Adipose tissue (tissue), 3 donors: ENCODE measurements at regions not wholly inside any gene's neighbourhood (a gene's known extent, or its start where the extent isn't known, plus 50 kb on each side); places are given as distances from the start of the nearest gene placed in this dataset.

Source experiments
- H3K27ac ChIP-seq: one replicate; pipeline ENCODE4 v1.5.1; 2013; ENCODE audit warnings: low read depth, low read length
- WGBS, 3 donors: extraction: QIAGEN DNeasy Blood & Tissue Kit; methylation state at CpG; one replicate each; pipeline ENCODE4 v1.1.7; 2013; 5-methylcytosine and 5-hydroxymethylcytosine counted together
- donor health status: healthy with polysubstance abuse.
- donor health status: Bipolar disorder and iron deficiency.
- donor health status: healthy.

DNA sequence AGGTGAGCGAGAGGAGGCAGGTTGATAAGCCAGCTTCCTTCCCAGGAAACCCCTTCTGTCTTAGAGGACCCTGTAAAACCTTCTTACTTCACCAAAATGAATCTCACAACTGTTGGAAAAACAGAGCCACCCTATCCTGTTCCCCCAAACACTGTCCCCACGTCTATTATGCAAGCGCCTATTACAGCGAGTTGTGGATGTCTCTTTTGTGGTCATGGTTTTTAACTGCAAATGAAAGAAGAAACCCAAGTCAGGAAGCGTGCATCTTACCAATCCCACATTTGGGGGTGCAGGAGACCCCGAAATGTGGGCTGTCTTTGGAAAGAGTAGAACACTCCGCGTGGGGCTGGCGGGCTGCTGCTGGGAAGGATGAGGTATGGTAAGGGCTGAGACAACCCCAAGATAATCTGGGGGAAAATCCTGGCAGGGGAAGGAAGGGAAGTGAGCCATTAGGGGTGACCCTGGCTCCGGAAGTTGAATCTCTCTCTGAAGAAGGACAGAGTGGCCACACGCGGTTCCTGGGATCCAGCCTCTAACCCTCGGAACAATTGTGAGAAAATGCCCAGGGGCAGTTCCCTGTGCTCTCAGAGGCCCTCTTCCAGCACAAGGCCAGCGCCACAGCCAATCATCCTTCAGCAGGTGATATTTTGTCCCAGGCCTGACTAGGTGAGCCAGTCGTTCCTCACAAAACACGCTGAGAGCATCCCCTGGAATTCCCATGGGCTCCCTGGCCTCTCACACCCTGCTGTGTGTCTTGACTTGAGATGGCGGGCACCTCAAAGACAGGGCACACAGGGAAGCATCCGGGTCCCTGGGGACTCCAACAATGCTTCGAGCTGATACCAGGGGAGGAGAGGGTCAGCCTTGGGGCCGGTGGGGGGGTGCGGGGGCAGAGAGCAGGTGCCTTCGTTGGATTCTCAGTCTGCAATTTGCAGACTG is 168.5 kb upstream of the IRF2BP2 start:
- H3K27ac ChIP-seq = no peak overlapping the region
- WGBS, 3 donors = 57 to 75% (median 63%) methylated on average over 22 of the region's 22 CpGs

DNA sequence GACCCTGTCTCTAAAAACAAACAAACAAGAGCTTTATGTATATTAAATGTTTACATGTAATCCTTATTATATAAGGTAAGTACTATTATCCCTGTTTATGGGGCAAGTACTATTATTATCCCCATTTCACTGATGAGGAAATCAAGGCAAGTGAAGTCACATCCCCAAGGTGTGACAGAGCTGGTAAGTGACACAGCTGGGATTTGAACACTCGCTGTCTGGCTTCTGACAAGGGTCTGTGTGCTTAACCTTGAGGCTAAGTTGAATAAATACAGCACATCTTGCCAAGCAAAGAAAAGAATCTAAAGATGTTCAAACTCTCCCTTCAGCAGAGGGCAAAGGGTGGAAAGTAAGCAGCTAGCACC is 167.9 kb upstream of the IRF2BP2 start:
- 44 to 75% (median 72%) methylated on average over 1 of the region's 1 CpG for WGBS, 3 donors

DNA sequence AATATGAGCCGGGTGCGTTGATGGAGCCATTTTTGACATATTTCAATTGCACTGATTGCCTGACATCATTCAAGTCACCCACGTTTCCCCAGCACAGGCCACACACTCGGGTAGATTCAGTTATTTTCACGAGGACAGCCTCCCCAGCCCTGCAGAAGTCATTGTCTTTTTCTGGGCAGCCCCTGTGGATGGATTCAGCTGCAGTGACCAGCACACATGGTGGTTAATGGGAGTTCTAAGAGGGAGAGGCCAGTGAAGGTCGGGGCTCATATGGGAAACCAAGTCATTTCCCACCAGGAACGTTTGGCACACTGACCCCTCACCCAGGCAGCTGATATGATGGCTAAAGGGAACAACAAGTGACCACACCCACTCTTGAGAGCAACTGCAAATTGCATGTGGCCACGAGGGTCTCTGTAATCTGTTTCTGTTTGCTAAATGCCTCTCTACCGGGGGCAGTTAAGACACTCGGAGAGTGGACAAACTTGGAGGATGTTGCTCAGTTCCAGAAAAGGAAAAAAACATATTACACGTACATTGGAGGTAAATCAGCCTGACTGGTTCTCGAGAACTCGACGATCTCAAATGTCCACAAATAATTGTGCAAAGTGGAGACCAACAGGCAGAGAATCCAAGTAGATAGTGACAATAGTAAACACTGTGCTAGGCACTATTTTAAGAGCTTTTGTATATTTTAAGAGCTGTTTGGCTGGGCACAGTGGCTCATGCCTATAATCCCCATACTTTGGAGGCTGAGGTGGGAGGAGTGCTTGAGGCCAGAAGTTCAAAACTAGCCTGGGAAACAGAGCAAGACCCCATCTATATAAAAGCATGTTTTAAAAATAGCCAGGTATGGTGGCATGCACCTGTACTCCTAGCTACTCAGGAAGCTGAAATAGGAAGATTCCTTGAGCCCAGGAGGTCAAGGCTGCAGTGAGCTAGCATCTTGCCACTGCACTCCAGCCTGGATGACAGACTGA is 167.2 kb upstream of the IRF2BP2 start:
- H3K27ac ChIP-seq = no peak overlapping the region
- WGBS, 3 donors = 50 to 70% (median 52%) methylated on average over 14 of the region's 14 CpGs

More for the DNA sequence above, 167.9 kb upstream of the IRF2BP2 start:
- no peak overlapping the region for H3K27ac ChIP-seq

DNA sequence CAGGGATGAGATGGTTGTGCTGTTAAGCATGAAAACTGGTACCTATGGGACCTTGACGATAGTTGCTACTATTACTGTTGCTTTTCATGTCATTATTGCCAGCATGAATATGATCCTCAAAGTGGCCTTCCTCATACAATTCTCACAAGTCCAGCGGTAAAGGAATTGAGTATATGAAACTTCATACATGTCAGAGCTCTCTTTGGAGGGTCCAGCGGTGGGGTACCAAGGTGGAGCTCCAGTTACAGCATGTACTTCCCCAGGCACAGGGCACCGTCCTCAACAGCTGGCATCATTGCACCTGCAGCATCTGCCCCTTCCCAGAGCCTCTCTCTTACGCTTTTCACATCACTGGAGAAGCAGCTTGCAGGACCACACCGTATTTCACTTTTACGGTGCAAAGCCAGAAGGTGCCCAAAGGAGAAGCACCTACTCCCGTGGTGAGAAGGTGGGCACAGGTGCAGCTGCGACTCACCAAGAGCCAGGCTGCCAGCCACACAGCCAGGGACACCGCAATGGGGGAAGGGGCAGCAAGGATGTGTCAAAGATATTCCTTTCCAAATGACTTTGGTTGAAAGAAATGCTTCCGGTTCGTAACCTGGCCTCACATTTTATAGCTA is 166.4 kb upstream of the IRF2BP2 start:
- no peak overlapping the region for H3K27ac ChIP-seq
- WGBS, 3 donors = 89 to 96% (median 90%) methylated on average over 12 of the region's 12 CpGs

DNA sequence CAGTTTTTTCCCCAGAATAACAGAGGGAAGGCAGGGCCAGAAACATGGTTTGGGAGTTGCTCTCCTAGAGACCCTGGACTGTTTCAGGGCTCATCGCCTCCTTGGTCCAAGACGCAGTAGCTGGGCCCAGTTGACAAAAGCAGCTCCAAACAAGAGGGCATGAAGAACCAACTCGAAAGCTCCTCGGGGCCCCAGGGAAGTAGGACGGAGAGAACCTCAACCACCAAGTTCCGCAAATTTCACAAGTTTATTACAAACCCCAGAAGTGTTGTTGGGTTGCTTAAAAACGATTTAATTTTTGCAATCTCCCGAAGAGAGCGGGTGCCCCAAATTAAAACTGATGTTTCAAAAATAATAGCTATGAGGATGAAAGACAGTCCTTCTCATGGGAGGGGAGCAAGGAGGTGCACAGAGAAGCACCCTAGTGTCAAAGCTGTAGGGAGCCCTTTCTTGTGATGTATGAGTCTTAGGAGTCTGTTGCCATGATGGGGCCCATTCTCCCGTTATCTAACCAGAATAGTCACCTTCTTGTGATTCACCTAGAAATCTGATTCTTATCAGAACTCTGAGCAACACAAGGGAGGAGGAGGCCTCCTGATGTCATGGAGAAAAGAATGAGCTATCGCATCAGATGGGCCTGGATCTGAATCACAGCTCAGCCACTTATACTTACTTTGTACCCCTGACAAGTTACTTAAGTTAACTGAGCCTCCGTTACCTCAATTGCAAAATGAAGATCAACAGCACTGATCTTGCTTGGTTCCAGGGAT is 165.7 kb upstream of the IRF2BP2 start:
- 65 to 97% (median 72%) methylated on average over 12 of the region's 12 CpGs for WGBS, 3 donors
- no peak overlapping the region for H3K27ac ChIP-seq

DNA sequence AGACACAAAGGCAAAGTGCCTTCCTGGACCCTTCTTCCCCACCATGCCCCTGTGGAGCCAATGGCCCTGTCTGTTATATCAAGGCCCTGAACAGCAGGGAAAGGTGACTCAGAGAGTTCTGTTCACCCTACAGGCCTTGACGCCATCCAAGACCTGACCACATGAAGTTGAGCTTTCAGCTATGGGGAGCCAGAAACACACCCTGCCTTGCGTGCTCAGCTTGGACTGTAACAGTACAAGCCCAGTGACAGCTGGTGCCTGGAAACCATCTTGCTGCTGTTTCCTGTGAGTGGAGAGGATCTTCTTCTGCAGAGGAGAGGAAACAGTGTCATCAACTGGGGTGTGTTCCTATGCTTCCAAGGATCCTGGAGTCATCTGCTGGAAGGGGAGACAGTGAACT is 165.0 kb upstream of the IRF2BP2 start:
- WGBS, 3 donors = 59 to 93% (median 70%) methylated on average over 2 of the region's 2 CpGs
- no peak overlapping the region for H3K27ac ChIP-seq

DNA sequence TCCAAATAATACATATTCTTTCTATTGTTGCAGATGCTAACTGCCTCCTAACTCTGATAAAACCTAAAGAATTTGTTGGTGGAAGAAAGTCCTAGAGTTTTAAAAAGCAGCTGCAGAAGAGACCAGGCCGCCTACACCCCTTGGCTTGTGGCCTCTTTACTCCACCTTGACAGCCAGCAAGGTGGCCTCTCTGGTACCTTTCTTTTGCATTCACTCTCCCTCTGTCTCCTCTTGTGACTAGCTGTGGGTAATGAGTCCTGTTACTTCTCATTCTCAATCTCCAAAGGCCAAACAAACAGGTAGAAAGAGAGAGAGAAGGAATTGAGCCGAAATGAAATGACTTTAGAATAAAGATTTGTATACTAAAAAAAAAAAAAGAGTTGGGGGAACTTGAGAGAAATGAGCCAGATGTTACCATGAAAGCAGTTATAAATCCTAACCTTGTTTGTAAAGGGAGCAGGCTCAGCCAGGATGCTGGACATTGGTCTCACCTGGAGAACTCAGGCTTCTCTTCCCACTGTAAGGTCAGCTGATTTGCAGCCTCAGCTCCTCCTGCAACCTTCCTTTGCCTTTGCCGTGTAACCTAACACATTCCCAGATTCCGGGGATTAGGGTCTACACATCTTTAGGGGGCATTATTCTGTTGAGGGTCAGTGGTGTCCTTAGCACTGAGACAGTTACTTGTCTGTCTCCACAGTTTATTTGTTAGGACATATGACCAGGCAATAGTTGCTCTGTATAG is 164.1 kb upstream of the IRF2BP2 start:
- no peak overlapping the region for H3K27ac ChIP-seq
- WGBS, 3 donors = 80 to 92% (median 91%) methylated on average over 4 of the region's 4 CpGs

DNA sequence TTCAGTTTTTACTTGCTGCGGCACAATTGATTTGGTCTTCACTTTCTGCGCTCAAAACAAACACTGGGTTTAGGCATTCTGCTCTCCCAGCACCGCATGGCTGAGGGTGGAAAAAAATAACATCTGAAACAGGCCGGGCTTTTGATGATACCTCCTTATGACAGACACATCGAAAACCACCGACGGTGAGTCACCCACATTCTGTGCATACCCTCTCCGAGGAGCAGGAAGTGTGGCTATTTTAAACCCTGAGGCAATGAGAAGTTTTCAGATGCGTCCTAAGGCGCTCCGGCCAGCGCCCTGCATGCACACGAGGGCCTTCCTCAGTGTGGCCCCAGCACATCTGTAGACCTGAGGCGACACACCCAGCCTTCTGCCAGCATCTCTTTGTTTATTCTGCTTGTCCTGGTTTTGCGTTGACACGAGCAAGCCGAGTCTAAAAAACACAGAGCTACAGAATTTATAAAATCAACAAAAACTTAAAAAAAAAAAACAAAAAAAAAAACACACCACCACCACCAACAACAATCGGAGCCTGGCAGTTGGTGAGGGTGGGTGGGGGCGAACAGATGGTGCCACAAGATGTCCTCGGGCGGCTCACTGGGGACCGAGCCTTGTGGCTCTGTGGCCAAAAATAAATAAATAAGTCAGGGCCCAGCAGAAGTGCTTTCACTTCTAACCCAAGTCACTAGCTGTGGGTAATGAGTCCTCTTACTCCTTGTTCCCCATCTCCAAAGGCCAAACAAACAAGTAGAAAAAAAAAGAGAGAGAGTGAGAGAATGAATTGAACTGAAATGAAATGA is 162.6 kb upstream of the IRF2BP2 start:
- 37 to 72% (median 44%) methylated on average over 22 of the region's 22 CpGs for WGBS, 3 donors
- no peak overlapping the region for H3K27ac ChIP-seq

DNA sequence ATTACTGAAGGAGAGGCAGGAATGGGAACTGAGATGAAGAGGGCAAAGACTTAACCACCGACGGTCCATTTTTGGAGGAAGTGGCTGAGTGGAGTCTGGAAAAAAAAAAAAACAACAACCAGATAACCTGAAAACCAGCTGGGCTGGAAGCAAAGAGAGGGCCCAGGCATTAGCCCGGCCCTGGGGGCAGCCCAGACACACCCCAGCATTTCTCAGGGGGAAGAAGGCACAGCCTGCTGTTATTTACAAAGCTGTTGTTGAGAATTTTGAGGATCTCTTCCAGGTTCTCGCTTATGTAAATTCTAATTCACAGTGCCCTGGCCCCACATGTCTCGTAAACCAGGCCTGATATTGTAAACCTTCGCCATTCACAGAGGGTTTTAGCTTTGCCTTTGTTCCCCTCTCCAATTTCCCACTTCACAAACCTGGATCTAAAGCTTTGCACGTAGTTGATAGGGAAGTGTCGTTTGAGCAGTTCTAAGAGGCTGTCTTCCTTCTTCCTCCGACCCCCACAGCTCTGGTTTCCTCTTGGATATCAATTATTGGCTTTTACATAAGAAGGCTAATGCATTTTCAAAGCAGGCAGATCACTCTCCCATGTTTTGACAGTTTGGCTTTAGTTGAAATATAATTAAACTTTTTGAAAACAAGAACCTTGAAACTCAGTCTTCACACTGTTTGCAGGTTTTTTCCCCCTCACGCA is 161.8 kb upstream of the IRF2BP2 start:
- no peak overlapping the region for H3K27ac ChIP-seq
- 48 to 83% (median 49%) methylated on average over 10 of the region's 10 CpGs for WGBS, 3 donors

DNA sequence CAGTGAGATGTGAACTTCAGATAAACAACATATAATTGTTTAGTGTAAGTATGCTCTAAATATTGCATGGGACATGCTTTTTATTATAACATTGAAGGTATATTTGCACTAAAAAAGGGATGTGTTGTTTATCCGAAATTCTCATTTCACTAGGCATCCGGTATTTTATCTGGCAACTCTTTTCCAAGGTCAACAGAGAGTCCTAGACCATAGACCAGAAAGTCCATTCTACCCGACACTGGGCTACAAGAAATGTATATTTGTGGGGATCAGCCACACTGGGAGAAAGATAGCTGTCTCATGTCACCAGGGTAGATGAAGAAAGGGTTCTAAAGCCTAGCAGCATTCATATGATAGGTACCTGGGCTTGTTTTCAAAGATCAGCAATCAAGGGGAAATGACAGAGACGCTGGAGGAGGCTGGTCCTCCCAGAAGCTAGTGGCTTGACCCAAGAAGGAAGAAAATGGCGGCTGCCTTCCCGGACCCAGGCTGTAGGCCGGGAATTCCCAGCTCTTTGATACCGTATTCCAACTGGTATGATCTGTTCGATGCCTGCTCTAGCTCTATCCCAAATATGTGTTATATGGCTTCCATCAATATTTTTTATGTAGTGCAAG is 161.1 kb upstream of the IRF2BP2 start:
- 94 to 98% (median 94%) methylated on average over 9 of the region's 9 CpGs for WGBS, 3 donors
- H3K27ac ChIP-seq = no peak overlapping the region

DNA sequence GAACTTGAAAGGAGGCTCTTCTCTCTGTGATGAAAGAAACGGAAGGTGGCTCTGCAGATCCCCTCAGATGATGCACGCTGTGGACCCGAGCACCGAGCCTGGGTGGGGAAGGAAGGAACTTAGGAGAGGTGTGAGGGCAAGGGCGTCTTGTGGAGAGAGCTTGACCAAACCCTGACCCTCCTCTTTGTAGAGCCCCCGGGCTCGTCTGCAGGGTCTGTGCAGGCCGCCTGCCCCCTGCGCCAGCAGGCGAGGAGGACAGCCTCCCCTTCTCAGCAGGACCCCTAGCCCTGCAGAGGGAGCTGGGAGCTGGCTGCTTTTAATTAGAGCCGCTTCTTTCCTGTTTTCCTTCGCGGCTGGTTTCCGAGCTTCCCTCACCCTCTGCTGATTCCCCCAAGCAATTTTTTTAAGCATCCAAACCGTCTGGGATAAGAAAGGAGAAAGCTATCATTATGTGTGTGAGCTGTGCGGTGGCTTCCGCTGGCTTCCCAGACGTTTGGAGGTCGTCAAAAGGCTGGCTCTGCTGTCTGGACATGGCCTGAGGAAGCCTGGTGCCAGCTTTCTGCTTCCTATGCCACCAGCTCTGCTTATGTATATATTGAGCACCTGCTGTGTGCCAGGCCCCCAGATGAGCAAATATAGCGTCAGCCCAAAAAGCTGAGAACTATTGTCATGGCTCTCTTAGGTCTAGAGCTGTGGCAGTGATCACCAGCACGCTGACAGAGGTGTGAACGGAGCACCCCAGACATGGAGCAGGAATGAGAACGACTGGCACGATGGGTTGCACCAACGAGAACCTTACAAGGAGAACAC is 160.2 kb upstream of the IRF2BP2 start:
- no peak overlapping the region for H3K27ac ChIP-seq
- 79 to 85% (median 83%) methylated on average over 25 of the region's 25 CpGs for WGBS, 3 donors

DNA sequence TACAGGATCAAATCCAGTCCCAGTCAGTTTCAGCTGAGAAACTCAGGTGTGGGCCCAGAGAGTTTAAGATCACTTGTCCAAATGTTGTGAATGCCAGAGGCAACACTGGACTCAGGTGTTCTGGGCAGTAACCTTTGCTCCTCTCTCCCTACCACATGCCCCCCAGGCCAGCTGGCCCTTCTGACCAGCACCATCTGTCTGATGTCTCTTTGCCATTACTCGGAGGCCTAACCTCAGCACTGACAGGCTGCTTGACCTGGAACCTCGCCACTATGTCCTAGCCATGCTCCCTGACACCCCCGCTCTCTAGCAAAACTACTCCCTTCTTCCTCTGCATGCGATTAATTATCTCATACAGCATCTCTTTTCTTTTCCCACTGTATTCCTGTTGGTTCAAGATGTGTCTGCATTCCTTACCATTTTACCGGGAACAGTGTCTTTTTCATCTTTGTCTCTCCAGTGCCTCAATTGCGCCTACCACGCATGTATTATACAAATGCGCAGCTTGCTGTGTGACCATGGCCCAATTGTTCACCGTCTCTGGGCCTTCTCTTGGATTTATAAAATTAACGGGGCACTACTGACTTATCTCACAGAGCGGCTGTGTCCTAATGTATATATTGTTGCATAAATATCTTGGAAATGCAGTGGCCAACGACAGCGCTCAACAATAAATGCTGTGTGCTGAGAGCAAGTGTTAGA is 159.5 kb upstream of the IRF2BP2 start:
- WGBS, 3 donors = 92 to 94% (median 92%) methylated on average over 13 of the region's 13 CpGs

DNA sequence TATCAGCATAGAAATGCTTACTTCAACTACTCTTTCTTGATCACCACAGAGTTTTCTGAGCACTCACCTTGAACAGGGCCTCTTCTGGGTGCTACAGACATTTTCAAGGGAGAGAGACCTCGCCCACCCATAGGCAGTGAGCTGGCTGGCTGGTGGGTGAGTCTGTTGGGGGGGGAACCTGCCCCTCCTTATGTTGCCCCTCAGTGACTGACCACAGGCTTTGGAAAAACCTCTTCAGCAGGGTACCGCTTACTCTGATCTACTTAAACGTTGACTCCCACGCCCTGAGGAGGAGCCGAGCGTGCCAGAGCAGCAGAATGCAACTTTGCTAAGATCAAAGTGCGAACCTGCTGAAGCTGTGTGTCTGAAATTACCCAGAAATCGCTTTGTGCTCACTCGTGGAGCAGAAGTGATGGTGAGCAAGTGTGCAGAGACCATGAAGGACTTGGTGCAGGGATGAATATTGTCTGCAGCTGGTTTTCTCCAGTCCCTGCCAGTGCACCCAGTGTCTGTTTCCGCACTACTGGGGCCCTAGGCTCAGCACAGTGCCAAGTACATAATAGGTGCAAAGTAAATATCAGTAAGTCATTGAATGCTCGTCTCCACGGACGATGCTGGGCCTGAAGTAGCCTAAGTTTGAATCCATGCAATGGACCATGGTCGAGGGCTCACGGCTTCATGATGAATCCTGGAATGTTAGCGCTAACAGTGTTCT is 158.7 kb upstream of the IRF2BP2 start:
- H3K27ac ChIP-seq = no peak overlapping the region
- 85 to 93% (median 90%) methylated on average over 16 of the region's 16 CpGs for WGBS, 3 donors

More for the DNA sequence above, 159.5 kb upstream of the IRF2BP2 start:
- no peak overlapping the region for H3K27ac ChIP-seq

DNA sequence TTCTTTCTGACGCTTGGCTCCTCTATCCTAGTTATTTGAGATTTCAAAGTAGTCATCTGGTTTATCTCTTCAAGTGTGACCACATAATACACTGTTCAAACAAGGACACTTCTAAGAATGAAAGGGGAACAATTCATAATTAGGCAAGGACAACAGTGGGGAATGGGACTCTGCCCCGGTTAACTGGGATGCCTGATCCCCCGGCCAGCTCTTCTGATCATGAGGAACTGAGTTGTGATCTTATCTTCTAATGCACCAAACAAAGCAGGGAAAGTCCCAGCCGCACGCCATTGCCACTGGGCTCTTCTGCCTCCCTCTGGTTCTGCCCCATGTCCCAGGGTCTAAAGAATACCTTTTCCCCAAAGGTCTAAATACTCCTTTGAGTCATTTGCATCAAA is 158.2 kb upstream of the IRF2BP2 start:
- WGBS, 3 donors = 71 to 86% (median 79%) methylated on average over 5 of the region's 5 CpGs
- H3K27ac ChIP-seq = no peak overlapping the region
